SKM-1 treated with dmso at 0.1 percent for 144 hours (cell line): ENCODE measurements at regions not wholly inside any gene's neighbourhood (a gene's known extent, or its start where the extent isn't known, plus 50 kb on each side); places are given as distances from the start of the nearest gene placed in this dataset.

Source experiments
- DNase-seq: peaks from one replicate; lab custom pipeline; 2025; ENCODE audit not compliant: unreplicated experiment; lab: John Stamatoyannopoulos, UW

DNA sequence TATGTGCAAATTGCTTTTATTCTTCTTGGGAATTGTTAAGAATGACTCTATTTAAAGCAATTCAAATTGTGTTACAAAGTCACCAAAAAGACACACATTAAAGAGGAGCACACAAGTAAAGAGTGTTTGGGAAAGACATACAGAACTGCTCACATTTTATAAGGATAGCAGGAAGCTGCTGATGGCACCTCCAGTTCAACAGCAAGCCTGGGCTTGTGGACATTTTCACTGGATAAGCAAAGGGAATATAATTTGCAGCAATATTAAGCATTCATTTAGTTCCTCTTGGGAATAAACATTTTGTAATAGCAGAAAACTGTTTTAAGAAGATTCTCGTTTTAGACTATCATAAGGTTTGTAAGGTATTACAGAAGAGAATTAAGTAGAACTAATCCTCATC is 1271.9 kb downstream of the ZPLD1 start:
- no peak for DNase-seq

DNA sequence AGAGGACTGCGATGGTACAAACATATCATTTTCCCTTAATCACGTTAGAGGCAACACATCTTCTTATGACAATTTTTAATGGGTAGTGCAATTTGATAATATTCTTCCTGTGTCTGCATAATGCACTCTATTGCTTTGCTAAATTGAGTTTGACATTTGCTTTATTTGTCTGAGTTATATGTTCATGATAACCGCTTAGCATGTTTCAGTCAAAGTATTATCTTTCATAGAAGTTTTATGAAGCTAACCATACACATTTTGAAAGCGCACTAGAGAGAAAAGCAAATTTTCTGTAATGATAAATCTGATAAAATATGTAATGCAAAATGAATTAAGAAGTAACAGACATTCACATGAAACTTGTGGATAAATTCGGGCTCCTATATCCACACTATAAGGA is 1276.9 kb downstream of the ZPLD1 start:
- no peak for DNase-seq

DNA sequence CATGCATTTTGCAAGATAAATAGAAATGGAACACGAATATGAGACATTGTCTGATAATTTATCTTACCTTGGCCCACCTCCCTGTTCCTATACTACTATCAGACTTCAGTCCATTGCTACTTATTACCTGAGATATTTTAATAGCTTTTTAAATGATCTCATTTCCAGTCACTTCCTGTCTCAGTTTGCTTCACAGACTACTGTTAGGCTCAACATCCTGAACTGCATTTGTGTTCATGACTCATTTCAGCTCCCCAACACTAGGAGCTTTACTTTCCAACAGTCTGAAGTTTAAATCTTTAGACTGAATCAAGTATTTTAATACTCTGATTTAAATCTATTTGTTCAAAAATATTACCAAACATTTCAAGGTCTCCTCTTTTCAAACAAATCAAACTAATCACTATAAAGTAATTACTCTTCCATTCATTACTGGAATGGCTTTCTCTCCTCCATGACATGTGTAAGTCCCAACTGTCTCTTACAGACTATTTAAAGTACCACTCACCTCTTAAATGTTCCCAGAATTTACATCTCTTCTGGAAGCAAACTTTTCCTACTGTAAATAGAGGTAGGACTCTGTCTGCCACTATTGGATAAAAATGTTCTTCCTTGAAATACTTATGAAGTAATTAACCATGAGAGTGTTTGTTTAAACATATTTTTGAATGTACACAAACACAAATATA is 1277.6 kb downstream of the ZPLD1 start:
- no peak for DNase-seq

DNA sequence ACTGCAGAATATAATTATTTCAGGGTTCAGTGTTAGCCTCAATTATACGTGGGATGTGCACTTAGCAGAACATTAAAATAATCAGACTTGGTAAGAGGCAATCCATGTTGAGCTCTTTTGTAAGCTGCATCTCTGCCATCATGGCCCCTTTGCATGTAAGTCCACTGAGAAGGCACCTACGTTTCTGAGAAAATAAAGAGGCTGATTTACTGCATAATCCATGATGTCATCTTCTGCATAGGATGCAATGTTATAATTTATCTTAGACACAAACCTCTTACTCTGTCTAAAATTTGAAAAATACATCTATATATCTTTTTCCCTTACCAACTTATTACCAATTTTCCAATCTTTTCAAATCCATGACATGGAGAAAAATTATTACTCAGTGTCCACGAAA is 1294.7 kb downstream of the ZPLD1 start:
- no peak for DNase-seq

GRCh38 chr3:103730744-103731143 is 1295.9 kb downstream of the ZPLD1 start:
- DNase-seq, result no peak

- DNase-seq, result no peak
Measured at GRCh38 chr3:103752986-103753385, 1318.2 kb downstream of the ZPLD1 start.

GRCh38 chr3:103767635-103768034 is 1332.8 kb downstream of the ZPLD1 start:
- no peak for DNase-seq

DNA sequence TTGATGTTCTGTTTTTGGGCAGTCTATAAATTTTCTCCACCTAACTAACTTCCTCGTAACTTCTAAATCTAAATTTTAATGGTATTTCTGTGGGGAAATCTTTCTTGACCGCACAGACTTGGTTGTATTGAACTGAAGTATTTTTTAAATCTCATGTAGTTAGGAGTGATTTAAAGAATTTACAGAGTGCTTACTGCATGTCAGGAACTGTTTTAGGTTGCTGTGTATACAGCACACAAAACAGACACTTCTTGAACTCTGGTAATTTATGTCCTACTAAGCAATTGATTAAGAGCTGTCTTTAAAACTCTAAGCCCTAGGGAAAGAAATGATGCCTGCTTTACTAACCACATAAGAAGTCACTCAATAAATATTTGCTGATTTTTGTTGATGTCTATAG is 1350.2 kb downstream of the ZPLD1 start:
- DNase-seq, result no peak

GRCh38 chr3:103785537-103785936 is 1350.7 kb downstream of the ZPLD1 start:
- DNase-seq, result no peak

- DNase-seq, result no peak
Measured at GRCh38 chr3:103786296-103786695, 1351.5 kb downstream of the ZPLD1 start.

- no peak for DNase-seq
Measured at GRCh38 chr3:103787164-103787871, 1352.5 kb downstream of the ZPLD1 start.

DNA sequence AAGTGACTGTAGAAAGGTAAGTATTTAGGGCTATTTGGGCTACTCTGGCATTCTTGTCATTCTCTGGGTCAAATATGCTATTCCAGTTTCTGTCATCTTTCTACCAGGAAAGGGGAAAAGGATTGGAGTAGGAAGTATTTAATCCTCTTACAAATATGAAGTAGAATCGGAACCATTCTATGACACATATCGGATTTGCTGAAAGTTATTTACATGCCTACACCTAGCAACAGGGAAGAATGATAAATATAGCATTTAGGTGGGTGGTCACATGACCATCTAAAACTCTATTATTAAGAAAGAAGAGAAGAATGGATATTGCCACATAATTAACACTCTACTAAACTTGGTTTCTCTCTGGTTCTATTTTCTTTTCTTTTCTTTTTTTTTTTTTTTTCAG is 1353.1 kb downstream of the ZPLD1 start:
- DNase-seq, result no peak

DNA sequence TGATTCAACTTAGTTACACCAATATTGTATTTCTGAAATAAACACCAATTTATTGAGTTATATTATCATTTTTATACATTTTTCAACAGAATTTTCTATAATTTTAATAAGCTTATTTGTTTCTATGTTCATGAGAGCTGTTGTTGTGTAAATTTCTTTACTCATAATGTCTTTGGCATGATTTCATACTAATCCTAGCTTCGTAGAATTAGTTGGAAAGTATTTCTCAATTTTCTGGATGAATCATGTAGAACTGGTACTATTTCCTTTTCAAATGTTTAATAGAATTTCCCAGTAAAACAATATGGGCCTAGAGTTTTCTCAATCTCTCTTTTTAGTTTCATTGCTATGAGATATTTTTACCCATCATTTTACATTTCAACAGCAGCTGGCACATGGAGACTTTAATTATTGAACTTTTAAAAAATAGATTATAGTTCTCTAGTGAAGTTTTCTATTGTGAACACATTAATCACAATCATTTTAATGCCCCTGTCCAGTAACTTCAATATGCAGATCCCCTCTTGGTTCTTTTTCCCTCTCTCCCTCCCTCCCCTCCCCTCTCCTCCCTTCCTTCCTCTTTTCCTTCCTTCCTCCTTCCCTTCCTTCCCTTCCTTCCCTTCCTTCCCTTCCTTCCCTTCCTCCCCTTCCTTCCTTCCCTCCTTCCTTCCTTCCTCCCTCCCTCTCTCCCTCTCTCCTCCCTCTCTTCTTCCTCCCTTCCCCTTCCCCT is 1357.1 kb downstream of the ZPLD1 start:
- no peak for DNase-seq

- DNase-seq, result no peak
Measured at GRCh38 chr3:103794656-103795055, 1359.8 kb downstream of the ZPLD1 start.

DNA sequence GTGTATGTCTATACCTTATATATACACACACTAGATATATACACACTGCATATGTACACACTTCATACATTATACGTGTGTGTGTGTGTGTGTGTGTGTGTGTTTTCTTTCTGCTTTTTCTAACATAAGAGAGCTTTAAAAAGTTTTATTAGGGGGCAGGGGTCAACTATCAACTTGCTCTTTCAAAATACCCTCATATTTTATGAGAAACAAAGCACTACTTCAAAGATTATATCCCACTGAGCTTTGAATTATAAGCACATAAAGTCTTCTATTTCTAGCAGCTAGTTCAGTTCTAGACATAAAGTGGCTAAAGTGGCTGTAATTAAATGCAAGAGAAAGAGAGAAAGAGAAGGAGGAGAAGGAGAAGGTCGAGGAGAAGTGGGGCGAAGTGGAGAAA is 1361.3 kb downstream of the ZPLD1 start:
- DNase-seq, result no peak

- DNase-seq, result no peak
Measured at GRCh38 chr3:103803787-103804186, 1369.0 kb downstream of the ZPLD1 start.

GRCh38 chr3:103810167-103810566 is 1375.4 kb downstream of the ZPLD1 start:
- DNase-seq, result no peak

GRCh38 chr3:103813955-103814354 is 1379.1 kb downstream of the ZPLD1 start:
- no peak for DNase-seq

GRCh38 chr3:103818398-103818797 is 1383.6 kb downstream of the ZPLD1 start:
- no peak for DNase-seq

- DNase-seq, result no peak
Measured at GRCh38 chr3:103818800-103819199, 1384.0 kb downstream of the ZPLD1 start.

- DNase-seq, result no peak
Measured at GRCh38 chr3:103825586-103825985, 1390.8 kb downstream of the ZPLD1 start.

DNA sequence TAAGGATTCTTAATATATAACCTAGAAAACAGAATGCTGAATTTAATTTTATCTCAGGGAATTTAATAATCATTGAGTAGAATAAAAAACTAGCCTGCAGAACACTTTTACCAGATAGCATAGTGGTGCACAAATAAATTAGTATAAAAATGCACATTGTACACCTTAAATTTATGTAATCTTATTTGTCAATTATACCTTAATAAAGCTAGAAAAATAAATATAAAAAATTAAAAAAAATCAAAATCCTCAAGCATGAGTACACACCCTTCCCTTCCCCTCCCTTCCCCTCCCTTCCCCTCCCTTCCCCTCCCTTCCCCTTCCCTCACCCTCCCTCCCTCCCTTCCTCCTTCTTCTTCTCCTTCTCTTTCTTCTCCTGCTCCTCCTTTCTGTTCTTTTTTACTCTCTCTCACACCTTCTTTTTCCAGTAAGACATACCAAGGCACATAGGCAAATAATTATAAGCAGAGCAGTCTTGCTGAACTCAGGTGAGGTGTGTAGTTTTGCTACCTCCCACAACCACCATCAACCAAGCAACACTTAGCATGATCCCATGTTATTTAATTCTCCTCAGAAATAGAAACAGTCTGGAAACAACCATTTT is 1395.0 kb downstream of the ZPLD1 start:
- no peak for DNase-seq
